Heart left ventricle (tissue), 13 donors: ENCODE measurements at regions not wholly inside any gene's neighbourhood (a gene's known extent, or its start where the extent isn't known, plus 50 kb on each side); places are given as distances from the start of the nearest gene placed in this dataset.

Source experiments
- CTCF ChIP-seq, 12 donors: fragments of 200-600 bp; sonication (generic) in 4 of 12; IDR thresholded peaks; one replicate each; pipeline versions ENCODE4 v1.5.0 to v1.8.0; 2018 to 2022; ENCODE audit warnings: antibody characterized with exemption in 12 of 12, mild to moderate bottlenecking in 5 of 12
- POLR2A ChIP-seq, 2 donors: fragments of 450-650 bp; IDR thresholded peaks; one replicate each; pipeline ENCODE4 v1.6.1; 2017; ENCODE audit warnings: antibody characterized with exemption in 2 of 2, mild to moderate bottlenecking in 2 of 2, moderate library complexity in 2 of 2
- donor health status: ischemic (EF 13 %, LVEDD 7.1; RV severe dilation, severe dysfunction).
- donor health status: DM: no; HTN: yes; CAD: no.
- donor health status: DM: no; HTN: no; CAD: no.
- donor health status: ischemic (EF 25% LVEDD 6.9; RV normal size, moderate dysfunction).
- donor health status: ischemic (EF 25% LVEDD 5.7; RV mildly dilated, moderate dysfunction).
- donor health status: ischemic (EF 35%, LVEDD 5.7; RV mildly dilated, moderate dysfunction).
- donor health status: nonischemic (EF 11% LVEDD 7.7; RV severe dilation, severe dysfunction).
- donor health status: DM: yes; HTN: yes; CAD: no.
- donor health status: PGD.
- donor health status: ischemic (EF 29% LVEDD 5.4; RV normal size, mild dysfunction).
- donor health status: nonischemic (EF 23%, LVEDD 6.1; RV moderate dilation, normal function).

GRCh38 chr2:224162122-224162521 lies 123.0 kb upstream of the SERPINE2 start:
- TF ChIP-seq CTCF (IDR thresholded peaks at IDR 0.05) (no peak), POLR2A (IDR thresholded peaks at IDR 0.05) (no peak)
